D721Med (cell line): ENCODE measurements at regions not wholly inside any gene's neighbourhood (a gene's known extent, or its start where the extent isn't known, plus 50 kb on each side); places are given as distances from the start of the nearest gene placed in this dataset.

Experiments used
- DNase-seq: peaks from one replicate; pipeline ENCODE4 v3.0.0; 2011; ENCODE audit warnings: low spot score; ENCODE audit not compliant: insufficient read length
- FAIRE-seq: peaks from 2 replicates; lab custom pipeline; 2011; peaks lifted over from hg19 to GRCh38; lab: Jason Lieb, UNC
- TF ChIP-seq, protein P1 (sequence below): IDR thresholded peaks from 2 replicates; pipeline ENCODE4 v1.5.1; 2012; ENCODE audit warnings: mild to moderate bottlenecking, control low read depth; ENCODE audit not compliant: insufficient read depth; ENCODE audit errors: missing control alignments

GRCh38 chr12:93032758-93033157 is 103.7 kb upstream of the EEA1 start:
- FAIRE-seq (no peak), DNase-seq (no peak)
- TF ChIP-seq, protein P1, sequence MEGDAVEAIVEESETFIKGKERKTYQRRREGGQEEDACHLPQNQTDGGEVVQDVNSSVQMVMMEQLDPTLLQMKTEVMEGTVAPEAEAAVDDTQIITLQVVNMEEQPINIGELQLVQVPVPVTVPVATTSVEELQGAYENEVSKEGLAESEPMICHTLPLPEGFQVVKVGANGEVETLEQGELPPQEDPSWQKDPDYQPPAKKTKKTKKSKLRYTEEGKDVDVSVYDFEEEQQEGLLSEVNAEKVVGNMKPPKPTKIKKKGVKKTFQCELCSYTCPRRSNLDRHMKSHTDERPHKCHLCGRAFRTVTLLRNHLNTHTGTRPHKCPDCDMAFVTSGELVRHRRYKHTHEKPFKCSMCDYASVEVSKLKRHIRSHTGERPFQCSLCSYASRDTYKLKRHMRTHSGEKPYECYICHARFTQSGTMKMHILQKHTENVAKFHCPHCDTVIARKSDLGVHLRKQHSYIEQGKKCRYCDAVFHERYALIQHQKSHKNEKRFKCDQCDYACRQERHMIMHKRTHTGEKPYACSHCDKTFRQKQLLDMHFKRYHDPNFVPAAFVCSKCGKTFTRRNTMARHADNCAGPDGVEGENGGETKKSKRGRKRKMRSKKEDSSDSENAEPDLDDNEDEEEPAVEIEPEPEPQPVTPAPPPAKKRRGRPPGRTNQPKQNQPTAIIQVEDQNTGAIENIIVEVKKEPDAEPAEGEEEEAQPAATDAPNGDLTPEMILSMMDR, result no peak

GRCh38 chr12:93033948-93034347 is 104.9 kb upstream of the EEA1 start:
- DNase-seq, result no peak
- FAIRE-seq, result no peak
- TF ChIP-seq, protein P1, result no peak

DNA sequence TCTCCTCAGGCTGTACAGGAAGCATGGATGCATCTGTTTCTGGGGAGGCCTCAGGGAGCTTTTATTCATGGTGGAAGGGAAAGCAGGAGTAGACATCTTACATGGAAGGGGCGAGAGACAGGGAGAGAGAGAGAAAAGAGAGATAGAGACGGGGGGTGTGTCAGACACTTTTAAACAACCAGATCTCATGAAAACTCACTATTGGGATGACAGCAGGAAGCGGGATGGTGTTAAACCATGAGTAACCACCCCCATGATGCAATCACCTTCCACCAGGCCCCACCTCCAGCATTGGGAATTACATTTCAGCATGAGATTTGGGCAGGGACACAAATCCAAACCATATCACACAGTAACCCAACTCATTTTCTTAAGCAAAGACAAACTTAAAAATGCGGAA is 110.0 kb upstream of the EEA1 start:
- DNase-seq (no peak), FAIRE-seq (no peak)
- TF ChIP-seq, protein P1, result no peak

DNA sequence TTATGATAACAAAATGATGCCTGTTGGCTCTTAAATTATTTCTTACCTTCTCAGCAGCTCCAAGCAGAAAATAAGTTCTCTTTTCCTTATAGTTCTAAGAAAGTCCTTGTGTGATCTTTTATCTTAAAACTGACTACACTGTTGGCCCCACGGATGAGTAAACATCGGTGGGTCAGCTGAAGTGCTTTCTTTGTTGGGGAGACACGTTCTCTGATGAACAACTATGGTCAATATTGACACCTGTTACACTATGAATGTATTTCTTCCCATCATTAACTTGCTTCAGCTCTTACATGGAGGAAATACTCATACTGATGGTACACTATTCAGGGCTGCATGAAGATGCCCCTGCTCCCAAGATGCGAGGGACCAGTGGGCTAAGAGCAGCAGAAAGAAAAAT is 110.8 kb upstream of the EEA1 start:
- FAIRE-seq (no peak), DNase-seq (no peak)
- TF ChIP-seq, protein P1, result no peak

DNA sequence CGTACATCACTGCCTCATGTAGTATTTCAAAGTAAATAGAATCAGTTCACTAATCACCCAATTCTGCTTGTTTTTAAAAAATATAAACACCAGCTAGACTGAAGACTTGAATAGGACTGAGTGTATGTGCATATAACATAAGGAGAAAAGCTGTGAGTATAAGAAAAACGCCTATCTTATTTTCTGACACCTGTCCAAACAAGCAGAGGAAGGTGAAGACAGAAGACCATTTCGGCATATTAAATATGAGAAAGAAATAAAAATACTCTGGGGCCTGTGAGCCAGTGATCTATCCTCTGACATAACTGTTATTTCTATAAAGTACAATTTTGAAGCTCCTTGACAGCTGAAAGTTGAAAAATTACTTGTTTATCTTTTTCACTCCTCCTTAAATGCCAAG is 111.3 kb upstream of the EEA1 start:
- TF ChIP-seq, protein P1, result no peak
- FAIRE-seq, result no peak
- no peak for DNase-seq

- TF ChIP-seq, protein P1, result no peak
- no peak for DNase-seq
- no peak for FAIRE-seq
These were observed 112.3 kb upstream of the EEA1 start for GRCh38 chr12:93041416-93041815.

DNA sequence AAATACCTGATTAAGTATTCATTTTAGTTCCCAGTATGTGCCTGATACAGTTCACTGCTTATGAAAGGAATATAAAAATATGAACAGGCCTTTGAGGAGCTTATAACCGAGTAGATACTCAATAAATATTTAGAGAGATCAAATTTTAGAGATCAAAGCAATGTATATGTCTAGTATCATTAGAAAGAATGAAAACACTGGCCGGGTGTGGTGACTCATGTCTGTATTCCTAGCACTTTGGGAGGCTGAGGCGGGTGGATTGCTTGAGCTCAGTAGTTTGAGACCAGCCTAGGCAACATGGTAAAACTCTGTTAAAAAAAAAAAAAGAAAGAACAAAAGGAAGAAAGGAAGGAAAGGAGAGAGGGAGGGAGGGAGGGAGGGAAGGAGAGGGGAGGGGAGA is 113.2 kb upstream of the EEA1 start:
- TF ChIP-seq, protein P1, result no peak
- DNase-seq (no peak), FAIRE-seq (no peak)
